ENCODE measurements at regions not wholly inside any gene's neighbourhood (a gene's known extent, or its start where the extent isn't known, plus 50 kb on each side); places are given as distances from the start of the nearest gene placed in this dataset.

DNA sequence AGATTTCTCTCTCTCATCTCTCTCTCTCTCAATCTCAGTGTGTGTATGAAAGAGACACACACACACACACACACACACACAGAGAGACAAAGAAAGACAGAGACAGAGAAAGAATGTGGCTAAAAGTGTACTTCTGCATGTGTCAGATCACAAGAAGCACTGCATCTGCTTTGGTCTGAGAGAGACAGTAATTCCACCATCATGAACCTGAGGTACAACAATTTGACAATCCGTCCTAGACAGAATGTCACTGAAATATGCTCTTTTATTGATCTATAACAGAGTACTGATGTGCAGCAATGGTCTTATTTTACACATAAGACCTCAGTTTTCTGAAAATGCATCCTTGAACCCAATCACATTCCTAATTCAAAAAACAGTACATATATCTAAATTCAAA, 576.2 kb upstream of the SMIM31 start:
- TF ChIP-seq, protein P1, sequence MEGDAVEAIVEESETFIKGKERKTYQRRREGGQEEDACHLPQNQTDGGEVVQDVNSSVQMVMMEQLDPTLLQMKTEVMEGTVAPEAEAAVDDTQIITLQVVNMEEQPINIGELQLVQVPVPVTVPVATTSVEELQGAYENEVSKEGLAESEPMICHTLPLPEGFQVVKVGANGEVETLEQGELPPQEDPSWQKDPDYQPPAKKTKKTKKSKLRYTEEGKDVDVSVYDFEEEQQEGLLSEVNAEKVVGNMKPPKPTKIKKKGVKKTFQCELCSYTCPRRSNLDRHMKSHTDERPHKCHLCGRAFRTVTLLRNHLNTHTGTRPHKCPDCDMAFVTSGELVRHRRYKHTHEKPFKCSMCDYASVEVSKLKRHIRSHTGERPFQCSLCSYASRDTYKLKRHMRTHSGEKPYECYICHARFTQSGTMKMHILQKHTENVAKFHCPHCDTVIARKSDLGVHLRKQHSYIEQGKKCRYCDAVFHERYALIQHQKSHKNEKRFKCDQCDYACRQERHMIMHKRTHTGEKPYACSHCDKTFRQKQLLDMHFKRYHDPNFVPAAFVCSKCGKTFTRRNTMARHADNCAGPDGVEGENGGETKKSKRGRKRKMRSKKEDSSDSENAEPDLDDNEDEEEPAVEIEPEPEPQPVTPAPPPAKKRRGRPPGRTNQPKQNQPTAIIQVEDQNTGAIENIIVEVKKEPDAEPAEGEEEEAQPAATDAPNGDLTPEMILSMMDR (IDR thresholded peaks at IDR 0.05), result no peak
- TF ChIP-seq POLR2A (IDR thresholded peaks at IDR 0.05), result no peak

Measured in vagina (tissue), 2 donors.